ENCODE measurements at regions not wholly inside any gene's neighbourhood (a gene's known extent, or its start where the extent isn't known, plus 50 kb on each side); places are given as distances from the start of the nearest gene placed in this dataset.

GRCh38 chr20:43799150-43799711 lies 72.4 kb upstream of the GTSF1L start:
- no peak for DNase-seq

- DNase-seq, result no peak
Observed at GRCh38 chr20:43798291-43799149, 71.7 kb upstream of the GTSF1L start.

- no peak for DNase-seq
Observed at GRCh38 chr20:43794326-43794725, 67.5 kb upstream of the GTSF1L start.

- DNase-seq, result no peak
Observed at GRCh38 chr20:43789593-43789992, 62.8 kb upstream of the GTSF1L start.

GRCh38 chr20:43787937-43788336 lies 61.1 kb upstream of the GTSF1L start:
- no peak for DNase-seq

GRCh38 chr20:43786885-43787284 lies 60.1 kb upstream of the GTSF1L start:
- DNase-seq, result peak; percentile 49

GRCh38 chr20:43781215-43781614 lies 54.4 kb upstream of the GTSF1L start:
- peak; percentile 38 for DNase-seq

DNA sequence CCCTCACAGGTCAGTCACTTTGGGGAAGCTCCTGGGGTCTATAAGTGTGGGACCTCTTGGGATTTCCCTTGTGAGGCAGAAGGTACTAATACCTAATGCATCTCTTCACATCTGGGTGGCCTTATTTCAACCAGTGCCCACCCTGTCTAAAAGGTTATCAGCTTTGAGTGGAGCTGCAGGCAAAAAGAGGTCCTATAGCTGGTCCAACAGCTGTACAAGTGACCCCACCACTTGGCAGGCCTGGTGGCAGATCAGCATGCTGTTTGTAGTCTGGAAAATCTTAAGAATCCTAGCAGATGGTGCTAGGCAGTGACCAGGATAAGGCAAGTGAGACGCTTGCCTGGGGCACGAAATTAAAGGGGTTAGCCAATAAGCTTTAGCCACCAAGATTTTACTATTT lies 51.6 kb upstream of the GTSF1L start:
- DNase-seq, result no peak

DNA sequence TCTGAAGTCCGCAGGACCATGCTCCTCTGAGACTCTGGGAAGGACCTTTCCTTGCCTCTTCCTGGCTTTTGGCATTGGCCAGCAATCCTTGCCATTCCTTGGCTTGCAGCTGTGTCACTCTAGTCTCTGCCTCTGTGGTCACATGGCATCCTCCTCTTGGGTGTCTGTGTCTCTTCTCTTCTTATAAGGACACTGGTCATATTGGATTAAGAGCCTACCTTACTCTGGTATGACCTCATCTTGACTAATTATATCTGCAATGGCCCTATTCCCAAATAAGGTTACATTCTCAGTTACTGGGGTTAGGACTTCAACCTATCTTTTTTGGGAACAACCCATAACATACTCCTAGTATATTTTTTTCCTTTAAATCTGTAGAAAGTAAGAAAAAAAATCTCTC lies 49.9 kb upstream of the GTSF1L start:
- DNase-seq, result no peak

Measured in activated CD8-positive, alpha-beta memory T cell treated with anti-CD3 and anti-CD28 coated beads for 24 hours (primary cell).